GM12873 (cell line): ENCODE measurements at regions not wholly inside any gene's neighbourhood (a gene's known extent, or its start where the extent isn't known, plus 50 kb on each side); places are given as distances from the start of the nearest gene placed in this dataset.

Experiments used
- TF ChIP-seq, protein P1 (sequence below): IDR thresholded peaks from 2 replicates; pipeline ENCODE4 v1.5.1; 2012; ENCODE audit warnings: low read depth, mild to moderate bottlenecking, moderate library complexity, low read length, control low read depth; ENCODE audit not compliant: insufficient read depth; ENCODE audit errors: missing control alignments

DNA sequence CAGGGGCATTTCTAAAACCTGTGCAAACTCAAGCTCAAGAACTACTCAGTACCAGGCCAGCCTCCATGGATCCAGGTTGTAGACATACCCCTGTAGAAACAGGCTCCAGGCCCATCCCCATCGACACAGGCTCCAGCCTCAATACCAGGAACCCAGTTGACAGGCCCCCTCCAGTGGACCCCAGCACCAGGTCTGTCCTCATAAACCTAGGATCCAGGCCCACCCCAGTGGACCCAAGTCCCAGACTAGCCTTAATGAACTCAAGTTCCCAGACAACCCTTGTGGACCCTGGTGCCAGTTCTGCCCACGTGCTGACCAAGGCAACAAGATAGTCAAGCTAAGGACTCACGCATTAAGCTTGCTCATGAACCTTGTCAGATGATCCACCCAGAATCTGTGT is 476.9 kb downstream of the TBC1D32 start:
- TF ChIP-seq, protein P1, sequence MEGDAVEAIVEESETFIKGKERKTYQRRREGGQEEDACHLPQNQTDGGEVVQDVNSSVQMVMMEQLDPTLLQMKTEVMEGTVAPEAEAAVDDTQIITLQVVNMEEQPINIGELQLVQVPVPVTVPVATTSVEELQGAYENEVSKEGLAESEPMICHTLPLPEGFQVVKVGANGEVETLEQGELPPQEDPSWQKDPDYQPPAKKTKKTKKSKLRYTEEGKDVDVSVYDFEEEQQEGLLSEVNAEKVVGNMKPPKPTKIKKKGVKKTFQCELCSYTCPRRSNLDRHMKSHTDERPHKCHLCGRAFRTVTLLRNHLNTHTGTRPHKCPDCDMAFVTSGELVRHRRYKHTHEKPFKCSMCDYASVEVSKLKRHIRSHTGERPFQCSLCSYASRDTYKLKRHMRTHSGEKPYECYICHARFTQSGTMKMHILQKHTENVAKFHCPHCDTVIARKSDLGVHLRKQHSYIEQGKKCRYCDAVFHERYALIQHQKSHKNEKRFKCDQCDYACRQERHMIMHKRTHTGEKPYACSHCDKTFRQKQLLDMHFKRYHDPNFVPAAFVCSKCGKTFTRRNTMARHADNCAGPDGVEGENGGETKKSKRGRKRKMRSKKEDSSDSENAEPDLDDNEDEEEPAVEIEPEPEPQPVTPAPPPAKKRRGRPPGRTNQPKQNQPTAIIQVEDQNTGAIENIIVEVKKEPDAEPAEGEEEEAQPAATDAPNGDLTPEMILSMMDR, result no peak

DNA sequence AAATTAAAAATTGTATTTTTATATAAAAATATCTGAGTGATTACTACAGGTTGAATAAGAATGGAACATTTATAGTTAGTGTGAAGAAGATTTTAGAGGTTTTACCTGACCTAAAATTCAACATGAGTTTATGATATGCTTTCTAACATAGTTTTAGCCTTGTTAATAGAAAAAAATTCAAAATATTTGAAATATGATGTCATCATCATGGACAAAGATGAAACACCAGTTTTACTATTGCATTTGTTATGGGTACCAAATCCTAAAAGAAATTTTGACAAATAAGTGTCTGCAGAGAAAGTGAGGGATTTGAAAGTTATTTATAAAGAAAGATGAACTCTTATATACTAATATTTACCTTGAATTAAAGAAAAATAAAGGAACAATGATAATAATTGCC is 479.7 kb downstream of the TBC1D32 start:
- TF ChIP-seq, protein P1, result no peak

DNA sequence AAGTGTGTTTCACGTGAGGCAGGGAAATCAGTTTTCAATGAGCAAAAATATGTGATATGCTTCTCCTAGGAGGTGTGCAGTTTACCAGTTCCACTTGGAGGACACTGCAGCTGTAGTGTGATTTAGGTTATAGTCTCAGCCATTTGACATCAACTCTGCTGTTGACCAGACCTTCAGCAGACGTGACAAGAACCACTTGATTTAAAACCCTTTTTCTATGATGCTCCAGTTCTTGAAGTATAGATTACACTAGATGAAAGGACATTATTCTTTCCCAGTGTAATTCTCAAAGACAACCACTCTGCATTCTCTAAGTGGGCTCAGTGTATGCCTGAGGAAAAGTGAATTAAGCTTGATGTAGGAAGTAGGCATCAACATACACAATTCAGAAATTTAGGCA is 480.8 kb downstream of the TBC1D32 start:
- TF ChIP-seq, protein P1, result no peak

DNA sequence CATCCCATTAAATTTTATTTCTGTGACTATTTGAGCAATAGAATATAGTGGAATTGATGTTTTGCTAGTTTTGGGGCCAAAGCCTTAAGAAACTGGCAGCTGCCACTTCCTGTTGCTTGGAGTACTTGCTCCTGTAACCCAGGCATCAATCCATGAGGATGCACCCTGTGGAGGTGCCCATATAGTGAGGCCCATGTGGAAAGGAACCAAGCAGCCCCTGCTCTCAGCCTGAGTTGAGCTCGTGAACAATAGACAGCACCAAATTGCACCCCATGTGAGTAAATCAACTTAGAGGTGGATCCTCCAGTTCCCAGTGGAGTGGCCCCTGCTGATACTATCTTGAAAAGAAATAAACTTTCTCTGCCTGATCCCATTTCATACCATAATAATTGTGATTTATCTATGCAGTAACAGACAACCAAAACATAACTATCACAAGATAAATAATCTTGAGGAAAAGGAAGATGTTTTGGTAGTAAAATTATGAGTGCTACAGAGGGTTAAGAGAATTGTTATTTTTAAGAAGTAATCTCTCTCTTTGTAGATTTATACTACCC is 481.9 kb downstream of the TBC1D32 start:
- TF ChIP-seq, protein P1, result no peak

- TF ChIP-seq, protein P1, result peak; percentile 51
Measured at GRCh38 chr6:120826253-120826652, 508.0 kb downstream of the TBC1D32 start.

DNA sequence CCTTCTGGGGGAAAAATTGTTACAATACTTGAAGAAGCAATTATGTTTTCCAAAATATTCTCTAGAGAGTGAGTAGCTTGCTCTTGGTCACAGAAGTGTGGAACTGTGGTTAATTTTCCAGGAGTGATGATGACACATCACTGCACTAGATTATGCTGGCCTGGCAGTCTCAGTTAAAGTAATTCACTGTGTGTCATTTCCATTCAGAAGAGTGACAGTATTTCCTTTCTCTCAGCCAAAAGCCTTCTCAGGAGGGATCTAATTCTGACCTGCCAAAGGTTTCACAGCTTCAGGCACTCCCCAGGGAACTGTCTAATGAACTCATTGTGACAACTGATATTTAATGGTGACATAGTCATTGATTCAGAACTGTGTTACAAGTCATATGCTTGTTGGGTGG is 517.5 kb downstream of the TBC1D32 start:
- TF ChIP-seq, protein P1, result no peak

GRCh38 chr6:120805276-120805675 is 529.0 kb downstream of the TBC1D32 start:
- TF ChIP-seq, protein P1, result no peak
